ENCODE measurements at regions not wholly inside any gene's neighbourhood (a gene's known extent, or its start where the extent isn't known, plus 50 kb on each side); places are given as distances from the start of the nearest gene placed in this dataset.

- Histone ChIP-seq H3K36me3 (ENCODE audit: insufficient read depth, low read depth, low read length) (no peaks in the 10 kb centered on the region), H3K27ac (ENCODE audit: low read length) (no peak overlapping the region), H3K4me1 (ENCODE audit: insufficient read depth, low read length) (no peaks in the 10 kb centered on the region; the same call in 1 of the 2 replicates), H3K9me3 (ENCODE audit: insufficient read depth, low read depth, low read length) (no peaks in the 10 kb centered on the region), H3K9ac (ENCODE audit: low read depth, low read length) (no peak overlapping the region), H3K27me3 (ENCODE audit: insufficient read depth, low read length) (no peaks in the 10 kb centered on the region), H3K4me3 (ENCODE audit: low read length) (no peak overlapping the region)
Observed at GRCh38 chr13:72657379-72657778, 70.0 kb downstream of the MZT1 start.

- Histone ChIP-seq H3K27ac (ENCODE audit: low read length) (no peak overlapping the region), H3K9me3 (ENCODE audit: insufficient read depth, low read depth, low read length) (no peaks in the 10 kb centered on the region), H3K4me1 (ENCODE audit: insufficient read depth, low read length) (no peaks in the 10 kb centered on the region; the same call in 1 of the 2 replicates), H3K27me3 (ENCODE audit: insufficient read depth, low read length) (no peaks in the 10 kb centered on the region), H3K36me3 (ENCODE audit: insufficient read depth, low read depth, low read length) (no peaks in the 10 kb centered on the region), H3K4me3 (ENCODE audit: low read length) (no peak overlapping the region), H3K9ac (ENCODE audit: low read depth, low read length) (no peak overlapping the region)
Observed at GRCh38 chr13:72656357-72656756, 71.1 kb downstream of the MZT1 start.

- Histone ChIP-seq H3K9me3 (ENCODE audit: insufficient read depth, low read depth, low read length) (no peaks in the 10 kb centered on the region), H3K4me1 (ENCODE audit: insufficient read depth, low read length) (no peaks in the 10 kb centered on the region; the same call in 1 of the 2 replicates), H3K27me3 (ENCODE audit: insufficient read depth, low read length) (no peaks in the 10 kb centered on the region), H3K36me3 (ENCODE audit: insufficient read depth, low read depth, low read length) (no peaks in the 10 kb centered on the region), H3K27ac (ENCODE audit: low read length) (no peak overlapping the region), H3K4me3 (ENCODE audit: low read length) (no peak overlapping the region), H3K9ac (ENCODE audit: low read depth, low read length) (no peak overlapping the region)
Observed at GRCh38 chr13:72653506-72653905, 73.9 kb downstream of the MZT1 start.

DNA sequence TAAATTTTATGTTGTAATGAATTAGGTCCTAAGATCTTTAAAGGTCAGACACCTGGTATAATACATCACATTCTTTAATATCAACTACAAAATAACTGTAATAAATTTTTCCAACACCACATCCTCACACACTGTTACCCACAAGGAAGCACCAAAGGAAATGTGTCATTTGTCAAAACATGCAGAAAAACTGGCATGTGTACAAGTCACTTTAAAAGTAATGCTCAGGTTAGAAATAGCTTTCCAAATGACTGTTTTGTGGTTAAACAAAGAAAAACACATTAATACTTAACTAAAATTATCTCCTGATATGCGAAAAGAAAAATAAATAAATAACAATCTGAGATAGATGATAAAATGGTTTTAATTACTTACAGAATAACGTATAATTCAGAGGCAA, 74.7 kb downstream of the MZT1 start:
- Histone ChIP-seq H3K9me3 (ENCODE audit: insufficient read depth, low read depth, low read length) (no peaks in the 10 kb centered on the region), H3K27ac (ENCODE audit: low read length) (no peak overlapping the region), H3K4me1 (ENCODE audit: insufficient read depth, low read length) (no peaks in the 10 kb centered on the region), H3K9ac (ENCODE audit: low read depth, low read length) (no peak overlapping the region), H3K36me3 (ENCODE audit: insufficient read depth, low read depth, low read length) (no peaks in the 10 kb centered on the region), H3K4me3 (ENCODE audit: low read length) (no peak overlapping the region), H3K27me3 (ENCODE audit: insufficient read depth, low read length) (no peaks in the 10 kb centered on the region)

DNA sequence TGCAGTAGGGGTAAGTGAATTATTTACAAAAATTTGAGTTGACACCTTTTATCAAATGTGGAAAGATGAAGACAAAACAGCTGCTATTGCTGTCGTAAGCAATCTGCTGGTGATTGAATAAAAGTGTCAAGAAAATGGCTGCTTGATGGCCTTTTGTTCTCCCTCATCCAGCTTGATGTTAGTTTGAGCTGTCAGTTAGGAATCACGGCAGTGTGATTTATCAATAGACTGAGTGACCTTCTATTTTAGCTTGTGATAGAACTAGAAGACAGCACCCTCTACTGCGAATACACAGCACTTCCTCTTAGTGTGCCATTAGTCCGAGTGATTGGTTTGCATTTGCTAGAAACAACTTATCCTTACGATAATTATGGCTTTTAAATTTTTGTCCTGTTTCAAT, 76.3 kb downstream of the MZT1 start:
- Histone ChIP-seq H3K4me3 (ENCODE audit: low read length) (no peak overlapping the region), H3K4me1 (ENCODE audit: insufficient read depth, low read length) (no peaks in the 10 kb centered on the region), H3K9ac (ENCODE audit: low read depth, low read length) (no peak overlapping the region), H3K9me3 (ENCODE audit: insufficient read depth, low read depth, low read length) (no peaks in the 10 kb centered on the region), H3K27ac (ENCODE audit: low read length) (no peak overlapping the region), H3K27me3 (ENCODE audit: insufficient read depth, low read length) (no peaks in the 10 kb centered on the region), H3K36me3 (ENCODE audit: insufficient read depth, low read depth, low read length) (no peaks in the 10 kb centered on the region)

- Histone ChIP-seq H3K27ac (ENCODE audit: low read length) (no peak overlapping the region), H3K4me1 (ENCODE audit: insufficient read depth, low read length) (no peaks in the 10 kb centered on the region), H3K27me3 (ENCODE audit: insufficient read depth, low read length) (no peaks in the 10 kb centered on the region), H3K9me3 (ENCODE audit: insufficient read depth, low read depth, low read length) (no peaks in the 10 kb centered on the region), H3K36me3 (ENCODE audit: insufficient read depth, low read depth, low read length) (no peaks in the 10 kb centered on the region), H3K9ac (ENCODE audit: low read depth, low read length) (no peak overlapping the region), H3K4me3 (ENCODE audit: low read length) (no peak overlapping the region)
Observed at GRCh38 chr13:72650051-72650700, 77.3 kb downstream of the MZT1 start.

- H3K36me3 ChIP-seq (ENCODE audit: insufficient read depth, low read depth, low read length), result no peaks in the 10 kb centered on the region
- H3K27me3 ChIP-seq (ENCODE audit: insufficient read depth, low read length), result no peaks in the 10 kb centered on the region
- no peaks in the 10 kb centered on the region for H3K4me1 ChIP-seq (ENCODE audit: insufficient read depth, low read length)
- no peaks in the 10 kb centered on the region for H3K9me3 ChIP-seq (ENCODE audit: insufficient read depth, low read depth, low read length)
- no peak overlapping the region for H3K4me3 ChIP-seq (ENCODE audit: low read length)
- H3K27ac ChIP-seq (ENCODE audit: low read length), result no peak overlapping the region
- no peak overlapping the region for H3K9ac ChIP-seq (ENCODE audit: low read depth, low read length)
Observed at GRCh38 chr13:72648513-72649065, 78.8 kb downstream of the MZT1 start.

GRCh38 chr13:72647422-72647821, 80.0 kb downstream of the MZT1 start:
- H3K27me3 ChIP-seq (ENCODE audit: insufficient read depth, low read length), result no peaks in the 10 kb centered on the region
- H3K9ac ChIP-seq (ENCODE audit: low read depth, low read length), result no peak overlapping the region
- H3K4me1 ChIP-seq (ENCODE audit: insufficient read depth, low read length), result no peaks in the 10 kb centered on the region
- H3K36me3 ChIP-seq (ENCODE audit: insufficient read depth, low read depth, low read length), result no peaks in the 10 kb centered on the region
- H3K4me3 ChIP-seq (ENCODE audit: low read length), result no peak overlapping the region
- H3K27ac ChIP-seq (ENCODE audit: low read length), result no peak overlapping the region
- no peaks in the 10 kb centered on the region for H3K9me3 ChIP-seq (ENCODE audit: insufficient read depth, low read depth, low read length)

- Histone ChIP-seq H3K4me1 (ENCODE audit: insufficient read depth, low read length) (no peaks in the 10 kb centered on the region), H3K27ac (ENCODE audit: low read length) (no peak overlapping the region), H3K9me3 (ENCODE audit: insufficient read depth, low read depth, low read length) (no peaks in the 10 kb centered on the region), H3K27me3 (ENCODE audit: insufficient read depth, low read length) (no peaks in the 10 kb centered on the region), H3K4me3 (ENCODE audit: low read length) (no peak overlapping the region), H3K36me3 (ENCODE audit: insufficient read depth, low read depth, low read length) (no peaks in the 10 kb centered on the region), H3K9ac (ENCODE audit: low read depth, low read length) (no peak overlapping the region)
Observed at GRCh38 chr13:72645521-72645920, 81.9 kb downstream of the MZT1 start.

GRCh38 chr13:72643311-72643989, 84.0 kb downstream of the MZT1 start:
- no peak overlapping the region for H3K9ac ChIP-seq (ENCODE audit: low read depth, low read length)
- no peaks in the 10 kb centered on the region for H3K27me3 ChIP-seq (ENCODE audit: insufficient read depth, low read length)
- H3K9me3 ChIP-seq (ENCODE audit: insufficient read depth, low read depth, low read length), result no peaks in the 10 kb centered on the region
- peaks cover 7% of the 10 kb centered on the region; the same call in 1 of the 2 replicates for H3K4me1 ChIP-seq (ENCODE audit: insufficient read depth, low read length)
- H3K4me3 ChIP-seq (ENCODE audit: low read length), result no peak overlapping the region
- no peak overlapping the region for H3K27ac ChIP-seq (ENCODE audit: low read length)
- H3K36me3 ChIP-seq (ENCODE audit: insufficient read depth, low read depth, low read length), result no peaks in the 10 kb centered on the region

GRCh38 chr13:72639377-72639776, 88.1 kb downstream of the MZT1 start:
- no peaks in the 10 kb centered on the region for H3K27me3 ChIP-seq (ENCODE audit: insufficient read depth, low read length)
- H3K4me1 ChIP-seq (ENCODE audit: insufficient read depth, low read length), result peaks cover 21% of the 10 kb centered on the region
- H3K27ac ChIP-seq (ENCODE audit: low read length), result no peak overlapping the region
- no peaks in the 10 kb centered on the region for H3K9me3 ChIP-seq (ENCODE audit: insufficient read depth, low read depth, low read length)
- no peaks in the 10 kb centered on the region for H3K36me3 ChIP-seq (ENCODE audit: insufficient read depth, low read depth, low read length)
- no peak overlapping the region for H3K4me3 ChIP-seq (ENCODE audit: low read length)
- no peak overlapping the region for H3K9ac ChIP-seq (ENCODE audit: low read depth, low read length)
